H9 (cell line): ENCODE measurements at regions not wholly inside any gene's neighbourhood (a gene's known extent, or its start where the extent isn't known, plus 50 kb on each side); places are given as distances from the start of the nearest gene placed in this dataset.

Source experiments
- DNase-seq: peaks from one replicate; pipeline ENCODE4 v3.0.0-alpha.2; 2017
- H2AFZ ChIP-seq: one replicate; pipeline ENCODE4 v1.6.1; 2013; ENCODE audit warnings: mild to moderate bottlenecking, low read length, control low read depth, moderate library complexity
- H2AK5ac ChIP-seq: 2 replicates; pipeline ENCODE4 v1.6.1; 2013; ENCODE audit warnings: low read length, control low read depth, mixed read lengths; ENCODE audit not compliant: insufficient read length
- H2BK120ac ChIP-seq: one replicate; pipeline ENCODE4 v1.6.1; 2013; ENCODE audit warnings: low read depth, mild to moderate bottlenecking, low read length, control low read depth, inconsistent platforms; ENCODE audit not compliant: poor library complexity, severe bottlenecking
- H2BK12ac ChIP-seq: 2 replicates; pipeline ENCODE4 v1.6.1; 2013; ENCODE audit warnings: low read length, control low read depth, mixed read lengths, low read depth; ENCODE audit not compliant: insufficient read length
- H2BK15ac ChIP-seq: 2 replicates; pipeline ENCODE4 v1.6.1; 2013; ENCODE audit warnings: low read depth, low read length, control low read depth
- H2BK20ac ChIP-seq: one replicate; pipeline ENCODE4 v1.6.1; 2013; ENCODE audit warnings: low read depth, mild to moderate bottlenecking, low read length, control low read depth, inconsistent platforms; ENCODE audit not compliant: poor library complexity, severe bottlenecking
- H2BK5ac ChIP-seq: 2 replicates; pipeline ENCODE4 v1.6.1; 2013; ENCODE audit warnings: low read length, control low read depth, mixed read lengths; ENCODE audit not compliant: insufficient read length
- H3K14ac ChIP-seq: 2 replicates; pipeline ENCODE4 v1.6.1; 2013; ENCODE audit warnings: low read length, control low read depth; ENCODE audit not compliant: insufficient read depth
- H3K18ac ChIP-seq: 2 replicates; pipeline ENCODE4 v1.6.1; 2013; ENCODE audit warnings: low read depth, mild to moderate bottlenecking, mixed read lengths, low read length, control low read depth; ENCODE audit not compliant: insufficient read length
- H3K23ac ChIP-seq: 2 replicates; pipeline ENCODE4 v1.6.1; 2013; ENCODE audit warnings: low read length, control low read depth, mixed read lengths, low read depth; ENCODE audit not compliant: insufficient read length
- H3K23me2 ChIP-seq: 2 replicates; pipeline ENCODE4 v1.6.1; 2013; ENCODE audit warnings: low read depth, mild to moderate bottlenecking, mixed read lengths, low read length, control low read depth; ENCODE audit not compliant: insufficient read length, poor library complexity, severe bottlenecking
- H3K27ac ChIP-seq: 2 replicates; pipeline ENCODE4 v1.5.1; 2013; ENCODE audit warnings: low read length, control low read depth, mixed read lengths, low read depth; ENCODE audit not compliant: insufficient read length
- H3K27me3 ChIP-seq: 2 replicates; pipeline ENCODE4 v1.6.1; 2013; ENCODE audit warnings: low read length, control low read depth, inconsistent platforms; ENCODE audit not compliant: insufficient read depth
- H3K4ac ChIP-seq: 2 replicates; pipeline ENCODE4 v1.6.1; 2013; ENCODE audit warnings: low read depth, mild to moderate bottlenecking, control low read depth, inconsistent platforms, low read length, moderate library complexity
- H3K4me1 ChIP-seq: 2 replicates; pipeline ENCODE4 v1.6.1; 2013; ENCODE audit warnings: low read length, control low read depth, inconsistent platforms; ENCODE audit not compliant: insufficient read depth
- H3K4me2 ChIP-seq: 2 replicates; pipeline ENCODE4 v1.6.1; 2013; ENCODE audit warnings: low read length, control low read depth, mixed read lengths; ENCODE audit not compliant: insufficient read length, insufficient read depth
- H3K56ac ChIP-seq: 2 replicates; pipeline ENCODE4 v1.6.1; 2013; ENCODE audit warnings: low read depth, mild to moderate bottlenecking, mixed read lengths, low read length, control low read depth; ENCODE audit not compliant: insufficient read length
- H3K79me1 ChIP-seq: 2 replicates; pipeline ENCODE4 v1.6.1; 2013; ENCODE audit warnings: low read depth, mild to moderate bottlenecking, moderate library complexity, low read length, control low read depth, inconsistent platforms; ENCODE audit not compliant: insufficient read depth, poor library complexity, severe bottlenecking
- H3K79me2 ChIP-seq: 2 replicates; pipeline ENCODE4 v1.6.1; 2013; ENCODE audit warnings: low read length, control low read depth, inconsistent platforms; ENCODE audit not compliant: insufficient read depth
- H3K9ac ChIP-seq: 2 replicates; pipeline ENCODE4 v1.6.1; 2013; ENCODE audit warnings: low read length, control low read depth, mixed read lengths; ENCODE audit not compliant: insufficient read length; ENCODE audit errors: extremely low read depth
- H3K9me3 ChIP-seq: one replicate; pipeline ENCODE4 v1.6.1; 2013; ENCODE audit warnings: low read depth, low read length, inconsistent platforms; ENCODE audit not compliant: control insufficient read depth
- H3T11ph ChIP-seq: one replicate; pipeline ENCODE4 v1.6.1; 2013; ENCODE audit warnings: mild to moderate bottlenecking, low read length, control low read depth, inconsistent platforms
- H4K20me1 ChIP-seq: one replicate; pipeline ENCODE4 v1.6.1; 2013; ENCODE audit not compliant: control insufficient read depth, insufficient read length, insufficient read depth
- H4K5ac ChIP-seq: 2 replicates; pipeline ENCODE4 v1.6.1; 2013; ENCODE audit warnings: low read depth, mild to moderate bottlenecking, mixed read lengths, low read length, control low read depth; ENCODE audit not compliant: insufficient read length
- H4K8ac ChIP-seq: replicated peaks from 2 replicates; pipeline ENCODE4 v1.6.1; 2013; ENCODE audit warnings: low read length, control low read depth, mixed read lengths, low read depth; ENCODE audit not compliant: insufficient read length
- H4K91ac ChIP-seq: 2 replicates; pipeline ENCODE4 v1.6.1; 2013; ENCODE audit warnings: low read depth, mild to moderate bottlenecking, moderate library complexity, mixed read lengths, low read length, control low read depth; ENCODE audit not compliant: insufficient read length
- H3K27ac Mint-ChIP-seq, 3 experiments: 2 replicates in 2 of 3; 3 replicates in 1 of 3; pipeline ENCODE4 v1.8.0; 2020 to 2021; ENCODE audit warnings: mixed read lengths in 3 of 3, mild to moderate bottlenecking in 1 of 3, moderate library complexity in 1 of 3
- H3K27me3 Mint-ChIP-seq: 2 replicates; pipeline ENCODE4 v1.8.0; 2021; ENCODE audit warnings: low read depth, mild to moderate bottlenecking, moderate library complexity, mixed read lengths
- H3K36me3 Mint-ChIP-seq, 3 experiments: 2 replicates in 2 of 3; 3 replicates in 1 of 3; pipeline ENCODE4 v1.8.0; 2020 to 2021; ENCODE audit warnings: low read depth in 3 of 3, mixed read lengths in 3 of 3; ENCODE audit not compliant: insufficient read depth in 1 of 3
- H3K4me1 Mint-ChIP-seq, 2 experiments: 2 replicates each; pipeline ENCODE4 v1.8.0; 2020; ENCODE audit warnings: mixed read lengths in 2 of 2
- H3K4me3 Mint-ChIP-seq, 2 experiments: 2 replicates in 1 of 2; 3 replicates in 1 of 2; pipeline ENCODE4 v1.8.0; 2020 to 2021; ENCODE audit warnings: mild to moderate bottlenecking in 2 of 2, mixed read lengths in 2 of 2, moderate library complexity in 1 of 2
- H3K9me3 Mint-ChIP-seq, 2 experiments: 2 replicates in 1 of 2; 3 replicates in 1 of 2; pipeline ENCODE4 v1.8.0; 2020; ENCODE audit warnings: mild to moderate bottlenecking in 2 of 2, mixed read lengths in 2 of 2, moderate library complexity in 1 of 2
- CTCF ChIP-seq: fragments of 200-600 bp; sonication (generic); conservative IDR thresholded peaks from 3 replicates; pipeline ENCODE4 v1.8.0; 2021; ENCODE audit warnings: antibody characterized with exemption, mild to moderate bottlenecking
- WGBS: extraction: QIAGEN DNeasy Blood & Tissue Kit; methylation state at CpG from one replicate; pipeline ENCODE4 v1.1.7; 2013; ENCODE audit warnings: missing lambda C conversion rate, low lambda C conversion rate, mixed read lengths; ENCODE audit not compliant: insufficient read length; ENCODE audit errors: extremely low coverage; 5-methylcytosine and 5-hydroxymethylcytosine counted together

- no peak overlapping the region for H3K4ac ChIP-seq
- no peak overlapping the region for H2BK12ac ChIP-seq
- H3K9me3 ChIP-seq, result no peaks in the 10 kb centered on the region
- no peak overlapping the region for H2AFZ ChIP-seq
- H2AK5ac ChIP-seq, result no peak overlapping the region
- Mint-ChIP-seq H3K4me1 (peaks cover 5% of the 10 kb centered on the region in 2 experiments; a peak in 2 of 4 replicates), H3K4me3 (no peak overlapping the region), H3K9me3 (peaks cover 0 to 12% of the 10 kb centered on the region in 2 experiments; a peak in 3 of 5 replicates), H3K27me3 (no peaks in the 10 kb centered on the region), H3K27ac (no peak overlapping the region), H3K36me3 (no peaks in the 10 kb centered on the region; a peak in 1 of 7 replicates)
- no peak overlapping the region for H2BK120ac ChIP-seq
- no peak overlapping the region for H3K14ac ChIP-seq
- no peak overlapping the region for H3K9ac ChIP-seq
- no peak overlapping the region for H4K91ac ChIP-seq
- H2BK5ac ChIP-seq, result no peak overlapping the region
- H3K56ac ChIP-seq, result no peak overlapping the region
- no peak overlapping the region for H3K4me2 ChIP-seq
- H4K20me1 ChIP-seq, result no peaks in the 10 kb centered on the region
- no peak overlapping the region for H3K23ac ChIP-seq
- no peak for DNase-seq
- no peak for TF ChIP-seq CTCF
- H3T11ph ChIP-seq, result no peak overlapping the region
- H4K8ac ChIP-seq, result no peak overlapping the region
- no peak overlapping the region for H2BK20ac ChIP-seq
- H3K79me2 ChIP-seq, result no peaks in the 10 kb centered on the region
- no peaks in the 10 kb centered on the region for H3K23me2 ChIP-seq
- no CpG with 5 or more reads among the region's 1 CpG for WGBS
- no peak overlapping the region for H2BK15ac ChIP-seq
- no peaks in the 10 kb centered on the region for H3K27me3 ChIP-seq
- H3K27ac ChIP-seq, result no peak overlapping the region
- no peak overlapping the region for H3K18ac ChIP-seq
- no peaks in the 10 kb centered on the region for H3K4me1 ChIP-seq
- H3K79me1 ChIP-seq, result no peaks in the 10 kb centered on the region
- H4K5ac ChIP-seq, result no peak overlapping the region
These were observed 1308.2 kb upstream of the EPHA6 start for GRCh38 chr3:95506174-95506573.
